HG02623 (cell line): ENCODE measurements at regions not wholly inside any gene's neighbourhood (a gene's known extent, or its start where the extent isn't known, plus 50 kb on each side); places are given as distances from the start of the nearest gene placed in this dataset.

Experiments
- ATAC-seq: cut with Tn5 transposase; IDR thresholded peaks from one replicate; pipeline ENCODE4 v1.9.1; 2021; ENCODE audit warnings: moderate library complexity; ENCODE audit not compliant: unreplicated experiment

DNA sequence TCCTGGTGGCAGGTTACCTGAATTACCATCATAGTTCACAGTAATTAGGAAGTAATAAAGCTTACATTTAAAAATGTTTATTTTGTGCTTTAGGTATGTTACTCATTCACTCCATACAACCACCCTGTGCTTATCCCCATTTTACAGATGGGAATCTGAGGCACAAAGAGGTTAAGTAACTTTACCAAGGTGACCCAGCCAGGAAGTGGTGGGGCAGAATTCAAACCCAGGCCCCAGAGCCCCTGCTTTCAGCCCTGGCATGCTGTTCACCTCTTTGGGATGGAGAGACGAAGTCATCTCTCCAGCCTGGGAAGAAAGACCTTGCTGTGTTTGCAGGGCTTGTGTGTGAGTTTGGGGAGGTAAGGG lies 285.6 kb upstream of the TPM1 start:
- ATAC-seq: no peak

DNA sequence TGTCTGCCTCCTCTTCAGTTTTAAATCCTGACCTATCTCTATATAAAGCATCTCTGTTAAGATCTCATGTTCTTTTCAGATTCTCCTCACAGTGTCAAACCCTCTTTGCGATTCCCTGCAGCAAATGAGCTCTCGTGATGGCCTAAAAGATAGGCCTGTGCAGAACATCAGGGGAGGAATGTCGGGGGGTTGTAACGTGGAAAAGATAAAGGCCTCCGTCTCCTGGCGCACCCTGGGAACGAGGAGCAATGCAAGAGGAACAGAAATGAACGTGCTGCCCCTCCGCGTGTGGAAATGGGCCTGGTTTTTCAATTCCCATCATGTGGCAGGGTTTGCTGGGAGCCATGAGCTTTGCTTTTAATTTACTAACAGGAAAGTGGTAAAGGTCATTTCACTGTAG lies 285.0 kb upstream of the TPM1 start:
- ATAC-seq: no peak

DNA sequence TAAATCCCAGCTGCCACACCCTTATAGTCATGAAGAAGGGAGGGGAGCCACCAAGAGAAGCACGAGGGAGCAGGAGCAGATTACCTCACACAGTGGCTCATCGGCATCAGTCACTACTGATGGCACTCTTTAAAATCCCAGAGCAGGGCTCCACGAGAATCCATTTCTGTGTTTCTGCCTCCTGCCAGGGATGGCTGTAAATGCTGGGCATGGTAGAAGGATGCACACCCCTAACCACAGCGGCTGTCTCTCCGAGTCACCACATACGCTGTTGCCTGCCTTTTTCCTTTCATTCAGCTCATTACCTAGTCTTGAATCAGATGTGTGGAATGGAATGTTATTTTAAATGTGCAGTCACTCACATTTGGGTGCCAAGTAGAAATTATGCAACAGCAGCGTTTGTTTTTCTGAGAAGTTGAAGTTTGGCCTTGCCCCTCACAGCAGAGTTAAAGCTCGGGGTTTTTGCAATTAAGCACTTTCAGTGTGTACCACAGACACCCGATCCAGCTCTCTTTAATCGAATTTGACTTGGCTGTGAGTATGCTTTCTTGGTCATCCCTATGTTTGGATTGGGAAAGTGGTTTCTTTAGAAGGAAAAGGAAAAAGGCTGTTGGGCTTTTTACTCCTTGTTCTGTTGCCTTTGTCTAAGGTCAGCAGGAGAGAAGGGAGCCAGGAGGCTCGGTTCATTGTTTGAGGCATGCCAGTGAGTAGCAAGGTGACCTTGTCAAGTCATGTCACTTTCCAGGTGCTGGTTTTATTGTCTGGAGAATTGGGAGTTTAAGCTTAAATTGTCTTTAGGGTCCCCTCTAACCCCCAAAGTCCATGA lies 284.2 kb upstream of the TPM1 start:
- no peak for ATAC-seq

DNA sequence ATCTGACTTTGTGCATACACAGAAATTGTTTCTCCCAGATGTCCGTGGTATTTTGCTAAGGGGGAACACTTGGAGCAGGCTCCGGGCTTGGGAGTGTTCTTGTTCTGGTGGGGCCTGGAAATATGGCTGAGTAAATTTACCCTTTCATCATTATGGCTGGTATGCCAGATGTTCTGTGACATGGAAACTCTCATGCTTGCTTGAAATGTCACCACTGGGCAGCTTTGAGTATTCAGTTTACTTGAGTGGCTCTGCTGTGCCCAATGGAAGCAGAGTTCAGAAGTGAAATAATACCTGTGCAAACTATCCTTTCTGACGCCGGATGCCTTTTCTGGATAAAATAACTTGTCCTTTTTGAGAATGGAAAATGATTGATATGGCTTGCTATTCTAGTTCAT lies 283.6 kb upstream of the TPM1 start:
- no peak for ATAC-seq

DNA sequence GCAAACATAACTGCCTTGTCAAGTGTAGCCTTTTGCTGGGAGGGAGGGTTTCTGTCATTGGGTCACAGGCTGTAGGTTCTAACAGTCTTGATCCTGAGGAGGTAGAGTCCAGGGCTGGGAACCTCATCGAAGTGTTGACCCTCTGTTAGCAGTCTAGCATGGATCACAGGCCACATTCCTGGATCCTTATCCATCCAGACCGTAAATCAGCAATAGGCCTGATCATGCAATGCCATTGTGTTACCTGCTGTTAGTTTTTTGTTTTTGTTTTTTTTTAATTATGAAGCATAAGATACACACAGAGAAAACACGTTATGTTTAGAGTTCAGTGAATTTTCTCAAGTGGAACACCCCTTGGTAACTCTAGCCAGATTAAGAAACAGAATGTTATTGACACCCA lies 282.0 kb upstream of the TPM1 start:
- ATAC-seq: no peak

DNA sequence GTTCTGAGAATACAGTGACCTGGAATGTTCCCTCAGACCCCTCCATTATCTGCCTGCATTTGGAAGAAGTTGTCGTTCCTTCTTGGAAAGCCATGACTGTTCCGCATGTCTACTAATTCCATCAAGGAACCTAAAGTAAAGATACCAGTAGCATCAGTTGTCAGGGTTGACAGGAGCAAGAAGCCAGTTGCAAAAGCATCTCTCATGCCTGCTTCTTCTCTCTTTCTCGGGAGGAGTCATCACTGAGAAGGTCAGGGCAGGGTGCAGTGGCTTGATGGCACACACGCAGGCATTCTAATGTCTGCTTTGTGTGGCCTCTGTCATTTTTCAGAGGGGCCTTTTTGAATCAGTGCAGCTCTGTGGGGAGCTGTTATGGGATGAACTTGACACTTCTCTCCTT lies 276.6 kb upstream of the TPM1 start:
- no peak for ATAC-seq

DNA sequence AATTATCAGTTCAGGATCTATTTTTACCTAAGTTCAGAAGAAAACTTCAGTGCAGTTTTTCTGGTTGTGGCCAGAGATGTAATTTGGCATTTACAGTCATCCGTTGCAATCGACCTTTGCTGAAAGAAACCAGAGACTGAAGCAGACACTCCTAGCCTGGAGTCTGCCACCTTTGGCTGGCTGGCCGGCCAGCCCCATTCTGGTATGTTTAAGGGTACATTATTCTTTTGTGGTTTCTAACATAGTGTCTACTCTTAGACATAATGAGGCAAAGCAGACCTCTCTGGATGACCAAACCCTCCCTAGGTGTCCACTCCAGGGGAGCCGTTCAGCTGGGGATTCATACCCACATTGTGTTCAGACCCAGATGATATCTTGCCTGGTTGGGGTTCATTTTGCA lies 275.9 kb upstream of the TPM1 start:
- no peak for ATAC-seq

DNA sequence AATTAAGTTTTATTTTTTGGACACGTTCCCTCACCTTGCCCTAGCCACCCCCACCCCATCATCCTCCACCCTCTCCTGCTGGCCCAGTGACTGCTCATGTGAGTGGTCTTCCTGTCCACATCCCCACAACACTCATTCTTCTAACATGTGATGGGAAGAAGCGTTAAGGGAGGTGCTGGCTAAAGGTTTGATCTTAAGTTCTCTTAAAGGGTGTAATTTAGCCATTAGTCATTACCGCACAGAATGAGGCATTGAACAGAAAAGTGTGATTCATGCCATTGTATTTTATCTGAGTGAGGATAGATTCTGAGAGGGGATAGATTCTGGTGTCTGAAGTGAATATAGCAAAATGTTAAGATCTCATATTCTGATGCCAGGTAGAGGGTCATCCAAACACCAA lies 272.9 kb upstream of the TPM1 start:
- no peak for ATAC-seq

GRCh38 chr15:62770111-62770660 lies 272.4 kb upstream of the TPM1 start:
- no peak for ATAC-seq

DNA sequence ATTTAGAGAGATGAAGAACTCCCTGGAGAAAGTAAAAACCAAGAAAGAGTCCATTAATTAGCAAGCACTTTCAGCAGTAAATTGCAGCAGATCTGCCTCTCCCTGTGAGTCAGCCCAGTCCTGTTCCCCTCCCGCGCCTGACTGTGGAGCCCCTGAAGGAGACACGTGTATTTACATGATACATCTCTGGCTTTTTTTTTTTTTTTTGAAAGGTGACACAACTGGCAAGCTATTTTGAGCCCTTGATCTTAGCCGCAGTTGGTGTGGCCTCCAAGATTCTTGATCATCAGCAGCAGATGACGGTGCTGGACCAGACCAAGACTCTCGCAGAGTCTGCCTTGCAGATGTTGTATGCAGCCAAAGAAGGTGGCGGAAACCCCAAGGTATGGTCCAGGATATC lies 271.8 kb upstream of the TPM1 start:
- no peak for ATAC-seq

DNA sequence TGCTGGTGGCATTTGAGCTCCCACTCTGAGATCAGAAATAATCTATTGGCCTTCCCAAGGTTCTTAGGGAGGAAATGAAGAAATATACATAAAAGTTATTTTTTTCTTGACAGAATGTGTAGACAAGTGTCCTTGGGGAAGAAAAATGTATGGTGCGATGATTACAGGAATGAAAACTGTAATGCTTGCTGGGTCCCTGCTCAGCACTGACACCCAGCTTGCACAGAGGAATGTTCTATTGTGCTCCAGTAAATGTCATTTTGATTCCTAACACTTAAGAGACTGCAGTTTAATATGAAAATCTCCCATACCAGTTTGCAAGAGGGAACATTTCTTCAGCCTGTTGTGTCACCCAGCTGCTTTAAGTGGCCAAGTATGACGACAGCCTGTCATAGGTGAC lies 271.3 kb upstream of the TPM1 start:
- no peak for ATAC-seq

DNA sequence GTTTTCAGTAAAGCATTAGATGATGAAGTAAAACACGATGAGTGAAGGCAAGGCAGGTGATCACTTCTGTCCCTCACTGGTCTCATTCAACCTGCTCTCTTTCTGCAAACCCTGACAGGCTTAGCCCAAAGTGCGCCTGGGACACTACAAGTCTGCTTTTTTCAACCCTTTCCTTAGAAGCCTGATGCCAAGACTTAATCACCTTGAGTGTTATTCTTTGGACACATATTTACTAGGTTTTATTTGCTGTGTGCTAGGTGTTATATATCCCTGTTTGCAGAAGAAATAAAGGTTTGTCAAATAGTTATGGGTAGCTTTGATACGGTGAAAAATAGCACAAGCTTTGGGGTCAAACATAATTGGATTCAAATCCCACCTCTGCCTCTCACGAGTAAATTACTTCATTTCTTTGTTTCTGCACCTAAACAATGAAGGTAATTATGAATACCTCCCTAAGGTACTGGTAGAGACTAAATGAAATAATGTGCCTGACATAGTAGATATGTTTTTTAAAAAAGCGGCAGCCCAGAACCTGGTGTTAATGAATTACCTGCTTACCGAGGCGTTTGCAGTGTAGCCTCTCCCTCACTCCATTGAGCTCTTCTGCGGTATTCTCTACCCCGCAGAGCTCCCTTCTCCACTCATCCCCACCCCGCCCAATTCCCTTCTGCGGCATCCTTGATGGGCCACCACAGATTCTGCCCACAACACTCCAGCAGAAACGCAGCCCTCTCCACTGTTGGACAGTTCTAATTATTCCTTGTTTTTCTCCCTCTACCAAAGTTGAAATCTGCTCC lies 269.0 kb upstream of the TPM1 start:
- no peak for ATAC-seq

GRCh38 chr15:62775932-62776331 lies 266.6 kb upstream of the TPM1 start:
- no peak for ATAC-seq

GRCh38 chr15:62777671-62778070 lies 264.9 kb upstream of the TPM1 start:
- ATAC-seq: no peak

- ATAC-seq: no peak
Observed at GRCh38 chr15:62779036-62779770, 263.3 kb upstream of the TPM1 start.

DNA sequence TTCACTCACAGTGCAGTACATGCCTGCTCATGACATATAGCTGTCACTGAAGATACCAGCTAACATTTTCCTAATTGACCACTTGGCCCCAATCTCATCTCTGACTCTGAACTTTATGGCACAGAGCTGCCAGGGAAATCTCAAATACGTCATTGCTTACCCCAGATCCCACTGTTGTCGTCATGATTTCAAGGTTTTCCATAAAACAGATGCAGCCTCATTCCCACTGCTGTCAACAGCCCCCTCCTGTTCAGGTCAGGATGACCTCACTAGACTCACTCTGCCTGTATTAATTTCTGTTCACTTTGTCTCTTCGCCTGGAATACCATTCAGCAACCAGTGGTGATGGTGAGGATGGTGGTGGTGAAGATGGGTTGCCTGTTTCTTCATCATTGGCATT lies 262.6 kb upstream of the TPM1 start:
- ATAC-seq: no peak

GRCh38 chr15:62781081-62781497 lies 261.5 kb upstream of the TPM1 start:
- no peak for ATAC-seq

GRCh38 chr15:62782071-62782841 lies 260.3 kb upstream of the TPM1 start:
- no peak for ATAC-seq

GRCh38 chr15:62782896-62783295 lies 259.7 kb upstream of the TPM1 start:
- no peak for ATAC-seq

GRCh38 chr15:62783303-62783957 lies 259.1 kb upstream of the TPM1 start:
- ATAC-seq: no peak
